ENCODE measurements at regions not wholly inside any gene's neighbourhood (a gene's known extent, or its start where the extent isn't known, plus 50 kb on each side); places are given as distances from the start of the nearest gene placed in this dataset.

GRCh38 chr9:12612211-12612770, 80.9 kb upstream of the TYRP1 start:
- no peak for TF ChIP-seq EHF (CRISPR knock-in tag; IDR thresholded peaks at IDR 0.05)
- no peak for TF ChIP-seq TFCP2L1 (CRISPR knock-in tag; IDR thresholded peaks at IDR 0.05)
- no peak for TF ChIP-seq EP300 (IDR thresholded peaks at IDR 0.05)
- no peak for TF ChIP-seq POLR2A (IDR thresholded peaks at IDR 0.05; ENCODE audit: low read length)
- no peak for TF ChIP-seq SMC3 (IDR thresholded peaks at IDR 0.05)
- TF ChIP-seq ESRRA (IDR thresholded peaks at IDR 0.05; ENCODE audit: borderline replicate concordance, low read length): no peak
- no peak for TF ChIP-seq E2F6 (IDR thresholded peaks at IDR 0.05; ENCODE audit: borderline replicate concordance, low read depth)
- no peak for TF ChIP-seq ZFP36 (IDR thresholded peaks at IDR 0.05; ENCODE audit: borderline replicate concordance, partially characterized antibody)
- no peak for TF ChIP-seq JUNB (IDR thresholded peaks at IDR 0.05)
- no peak for ATAC-seq
- WGBS (ENCODE audit: missing lambda C conversion rate): 25% methylated on average over 4 of the region's 4 CpGs
- no peak overlapping the region for H3K4me2 ChIP-seq
- no peak overlapping the region for H3K4me3 ChIP-seq
- H3K4me1 ChIP-seq: no peaks in the 10 kb centered on the region
- POLR2A ChIA-PET: no interaction called here
- no peak overlapping the region for H3K27ac ChIP-seq
- CTCF ChIA-PET: no interaction called here
- H3K9me3 ChIP-seq: no peaks in the 10 kb centered on the region
- FAIRE-seq: no peak
- DNase-seq (ENCODE audit: low read depth in 1 of 2, low spot score in 1 of 2): no peak

- H3K4me1 ChIP-seq: no peaks in the 10 kb centered on the region
- FAIRE-seq (no peak), DNase-seq (ENCODE audit: low read depth in 1 of 2, low spot score in 1 of 2) (no peak), ATAC-seq (no peak)
- H3K9me3 ChIP-seq: no peaks in the 10 kb centered on the region
- CTCF ChIA-PET: no interaction called here
- no peak overlapping the region for H3K27ac ChIP-seq
- WGBS (ENCODE audit: missing lambda C conversion rate): 0% methylated on average over 1 of the region's 1 CpG
- POLR2A ChIA-PET: no interaction called here
- no peak overlapping the region for H3K4me3 ChIP-seq
- TF ChIP-seq BHLHE40 (IDR thresholded peaks at IDR 0.05; ENCODE audit: low read depth, low read length): no peak
- no peak for TF ChIP-seq EHF (CRISPR knock-in tag; IDR thresholded peaks at IDR 0.05)
- no peak for TF ChIP-seq HEYL (CRISPR knock-in tag; IDR thresholded peaks at IDR 0.05)
- no peak for TF ChIP-seq TFCP2L1 (CRISPR knock-in tag; IDR thresholded peaks at IDR 0.05)
- no peak for TF ChIP-seq GATA3 (IDR thresholded peaks at IDR 0.05; ENCODE audit: borderline replicate concordance)
- no peak for TF ChIP-seq ESRRA (IDR thresholded peaks at IDR 0.05; ENCODE audit: borderline replicate concordance, low read length)
- no peak for TF ChIP-seq SMC3 (IDR thresholded peaks at IDR 0.05)
- TF ChIP-seq HOXA7 (CRISPR knock-in tag; IDR thresholded peaks at IDR 0.05): no peak
- no peak for TF ChIP-seq HDAC2 (IDR thresholded peaks at IDR 0.05)
- TF ChIP-seq CTCF (IDR thresholded peaks at IDR 0.05): no peak
- no peak for TF ChIP-seq MAZ (IDR thresholded peaks at IDR 0.05; ENCODE audit: borderline replicate concordance, low read depth, low read length)
- no peak overlapping the region for H3K4me2 ChIP-seq
These were observed 80.1 kb upstream of the TYRP1 start for GRCh38 chr9:12613071-12613470.

GRCh38 chr9:12614488-12614887, 78.7 kb upstream of the TYRP1 start:
- POLR2A ChIA-PET: no interaction called here

More at GRCh38 chr9:12614488-12614887, 78.7 kb upstream of the TYRP1 start:
- FAIRE-seq: no peak
- 18% methylated on average over 3 of the region's 3 CpGs for WGBS (ENCODE audit: missing lambda C conversion rate)
- CTCF ChIA-PET: interaction anchor here (1.6 kb wide), 1 partner anchor 12 kb away, joined by 3 read pairs; no protein-coding TSS in a partner anchor
- no peak overlapping the region for H3K4me3 ChIP-seq
- H3K4me2 ChIP-seq: no peak overlapping the region
- DNase-seq (ENCODE audit: low read depth in 1 of 2, low spot score in 1 of 2): no peak
- ATAC-seq: no peak
- no peak overlapping the region for H3K27ac ChIP-seq
- no peak for TF ChIP-seq HOXA7 (CRISPR knock-in tag; IDR thresholded peaks at IDR 0.05)
- TF ChIP-seq TFCP2L1 (CRISPR knock-in tag; IDR thresholded peaks at IDR 0.05): no peak
- TF ChIP-seq RARB (CRISPR knock-in tag; IDR thresholded peaks at IDR 0.05): no peak
- TF ChIP-seq ZNF302 (CRISPR knock-in tag; IDR thresholded peaks at IDR 0.05): no peak
- no peak for TF ChIP-seq CBX8 (IDR thresholded peaks at IDR 0.05)
- no peak for TF ChIP-seq PHF8 (IDR thresholded peaks at IDR 0.05; ENCODE audit: borderline replicate concordance, low read depth)
- TF ChIP-seq ESRRA (IDR thresholded peaks at IDR 0.05; ENCODE audit: borderline replicate concordance, low read length): no peak
- no peak for TF ChIP-seq MAX (IDR thresholded peaks at IDR 0.05)
- TF ChIP-seq EHF (CRISPR knock-in tag; IDR thresholded peaks at IDR 0.05): no peak
- no peak for TF ChIP-seq CHD4 (IDR thresholded peaks at IDR 0.05; ENCODE audit: borderline replicate concordance)
- TF ChIP-seq REST (IDR thresholded peaks at IDR 0.05): no peak
- no peak for TF ChIP-seq BCL3 (IDR thresholded peaks at IDR 0.05)
- TF ChIP-seq HDAC2 (IDR thresholded peaks at IDR 0.05): no peak
- TF ChIP-seq E2F6 (IDR thresholded peaks at IDR 0.05; ENCODE audit: borderline replicate concordance, low read depth): no peak
- TF ChIP-seq ZFP36 (IDR thresholded peaks at IDR 0.05; ENCODE audit: borderline replicate concordance, partially characterized antibody): no peak
- no peak for TF ChIP-seq ZSCAN20 (CRISPR knock-in tag; IDR thresholded peaks at IDR 0.05)
- TF ChIP-seq JUNB (IDR thresholded peaks at IDR 0.05): no peak
- H3K9me3 ChIP-seq: no peaks in the 10 kb centered on the region
- H3K4me1 ChIP-seq: no peaks in the 10 kb centered on the region

Data from A549 (cell line).